GM12892 (cell line): ENCODE measurements at regions not wholly inside any gene's neighbourhood (a gene's known extent, or its start where the extent isn't known, plus 50 kb on each side); places are given as distances from the start of the nearest gene placed in this dataset.

Source experiments
- POLR2A ChIP-seq: IDR thresholded peaks from 2 replicates; pipeline ENCODE4 v1.6.1; 2011; ENCODE audit warnings: low read depth, low read length, control low read depth
- POLR2AphosphoS5 ChIP-seq: IDR thresholded peaks from 2 replicates; pipeline ENCODE4 v1.6.1; 2011; ENCODE audit warnings: low read depth, low read length, control low read depth

GRCh38 chr15:66851311-66852063, 149.5 kb downstream of the SMAD6 start:
- TF ChIP-seq POLR2AphosphoS5, result no peak
- TF ChIP-seq POLR2A, result no peak
